ENCODE measurements at regions not wholly inside any gene's neighbourhood (a gene's known extent, or its start where the extent isn't known, plus 50 kb on each side); places are given as distances from the start of the nearest gene placed in this dataset.
"Not testable (repeated sequence)": the region's sequence is repeated elsewhere in the genome, so short reads cannot be mapped to it uniquely, and the experiment has no call there.

- Histone ChIP-seq H4K91ac (ENCODE audit: low read length) (no peak overlapping the region), H4K8ac (ENCODE audit: low read length) (no peak overlapping the region), H3K9ac (ENCODE audit: low read length) (no peak overlapping the region), H2BK12ac (ENCODE audit: low read length in 2 of 2) (no peak overlapping the region), H3K27ac (ENCODE audit: low read length, poor library complexity, severe bottlenecking) (no peak overlapping the region), H3K9me3 (ENCODE audit: control insufficient read depth, low read length) (no peaks in the 10 kb centered on the region), H3K4ac (ENCODE audit: low read depth in 1 of 2, low read length in 2 of 2) (no peak overlapping the region), H3K14ac (ENCODE audit: low read length in 2 of 2) (no peak overlapping the region), H2AK5ac (ENCODE audit: low read length, severe bottlenecking) (no peak overlapping the region), H3K4me3 (ENCODE audit: insufficient read depth in 1 of 2, low read depth in 1 of 2, low read length in 2 of 2) (no peak overlapping the region), H2BK5ac (ENCODE audit: low read depth, low read length, poor library complexity, severe bottlenecking) (no peak overlapping the region), H2BK15ac (ENCODE audit: low read depth, poor library complexity, severe bottlenecking) (no peak overlapping the region), H3K27me3 (ENCODE audit: control insufficient read depth in 1 of 2, insufficient read depth in 1 of 2, low read length in 2 of 2) (peaks cover 0 to 6% of the 10 kb centered on the region in 2 experiments), H3K79me1 (replicated peaks; ENCODE audit: low read length, poor library complexity, severe bottlenecking) (no peaks in the 10 kb centered on the region), H3K4me1 (ENCODE audit: control insufficient read depth, insufficient read depth, low read depth, low read length) (no peaks in the 10 kb centered on the region), H3K4me2 (ENCODE audit: low read length, poor library complexity, severe bottlenecking) (no peak overlapping the region), H2BK120ac (ENCODE audit: low read depth, low read length) (no peak overlapping the region), H3K36me3 (ENCODE audit: control insufficient read depth in 1 of 2, insufficient read depth in 2 of 2, low read depth in 1 of 2, low read length in 2 of 2) (no peaks in the 10 kb centered on the region), H3K18ac (ENCODE audit: low read depth in 1 of 2, low read length in 2 of 2) (no peak overlapping the region), H2AFZ (ENCODE audit: low read depth, low read length) (no peak overlapping the region), H3K23ac (ENCODE audit: low read length in 2 of 2) (no peak overlapping the region)
- no CpG with 5 or more reads among the region's 1 CpG for WGBS
- DNase-seq = no peak
These were observed 80.3 kb upstream of the KCNAB1 start for GRCh38 chr3:156040041-156040440.

DNA sequence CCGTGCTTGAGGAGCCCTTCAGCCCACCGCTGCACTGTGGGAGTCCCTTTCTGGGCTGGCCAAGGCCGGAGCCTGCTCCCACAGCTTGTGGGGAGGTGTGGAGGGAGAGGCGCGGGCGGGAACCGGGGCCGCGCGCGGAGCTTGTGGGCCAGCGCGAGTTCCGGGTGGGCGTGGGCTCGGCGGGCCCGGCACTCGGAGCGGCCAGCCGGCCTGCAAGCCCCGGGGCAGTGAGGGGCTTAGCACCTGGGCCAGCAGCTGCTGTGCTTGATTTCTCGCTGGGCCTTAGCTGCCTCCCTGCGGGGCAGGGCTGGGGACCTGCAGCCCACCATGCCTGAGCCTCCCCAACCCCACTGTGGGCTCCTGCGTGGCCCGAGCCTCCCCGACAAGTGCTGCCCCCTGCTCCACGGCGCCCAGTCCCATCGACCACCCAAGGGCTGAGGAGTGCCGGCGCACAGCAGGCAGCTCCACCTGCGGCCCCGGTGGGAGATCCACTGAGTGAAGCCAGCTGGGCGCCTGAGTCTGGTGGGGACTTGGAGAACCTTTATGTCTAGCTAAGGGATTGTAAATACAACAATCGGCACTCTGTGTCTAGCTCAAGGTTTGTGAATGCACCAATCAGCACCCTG lies 79.0 kb upstream of the KCNAB1 start:
- H3K9me3 ChIP-seq (ENCODE audit: control insufficient read depth, low read length); H3K27me3 ChIP-seq (ENCODE audit: control insufficient read depth in 1 of 2, insufficient read depth in 1 of 2, low read length in 2 of 2); H2BK12ac ChIP-seq (ENCODE audit: low read length in 2 of 2); H3K27ac ChIP-seq (ENCODE audit: low read length, poor library complexity, severe bottlenecking); H3K18ac ChIP-seq (ENCODE audit: low read depth in 1 of 2, low read length in 2 of 2); H3K14ac ChIP-seq (ENCODE audit: low read length in 2 of 2); H4K91ac ChIP-seq (ENCODE audit: low read length); DNase-seq; H3K23ac ChIP-seq (ENCODE audit: low read length in 2 of 2); H2AK5ac ChIP-seq (ENCODE audit: low read length, severe bottlenecking); H3K4me1 ChIP-seq (ENCODE audit: control insufficient read depth, insufficient read depth, low read depth, low read length); H2AFZ ChIP-seq (ENCODE audit: low read depth, low read length); H2BK120ac ChIP-seq (ENCODE audit: low read depth, low read length); H2BK15ac ChIP-seq (ENCODE audit: low read depth, poor library complexity, severe bottlenecking); H3K4me2 ChIP-seq (ENCODE audit: low read length, poor library complexity, severe bottlenecking); H4K8ac ChIP-seq (ENCODE audit: low read length); H3K9ac ChIP-seq (ENCODE audit: low read length); H3K4me3 ChIP-seq (ENCODE audit: insufficient read depth in 1 of 2, low read depth in 1 of 2, low read length in 2 of 2); H3K36me3 ChIP-seq (ENCODE audit: control insufficient read depth in 1 of 2, insufficient read depth in 2 of 2, low read depth in 1 of 2, low read length in 2 of 2); H2BK5ac ChIP-seq (ENCODE audit: low read depth, low read length, poor library complexity, severe bottlenecking); H3K79me1 ChIP-seq (replicated peaks; ENCODE audit: low read length, poor library complexity, severe bottlenecking); H3K4ac ChIP-seq (ENCODE audit: low read depth in 1 of 2, low read length in 2 of 2): not testable (repeated sequence)
- 95% methylated on average over 27 of the region's 36 CpGs for WGBS

GRCh38 chr3:156041856-156042255 lies 78.5 kb upstream of the KCNAB1 start:
- 90% methylated on average over 7 of the region's 7 CpGs for WGBS

DNA sequence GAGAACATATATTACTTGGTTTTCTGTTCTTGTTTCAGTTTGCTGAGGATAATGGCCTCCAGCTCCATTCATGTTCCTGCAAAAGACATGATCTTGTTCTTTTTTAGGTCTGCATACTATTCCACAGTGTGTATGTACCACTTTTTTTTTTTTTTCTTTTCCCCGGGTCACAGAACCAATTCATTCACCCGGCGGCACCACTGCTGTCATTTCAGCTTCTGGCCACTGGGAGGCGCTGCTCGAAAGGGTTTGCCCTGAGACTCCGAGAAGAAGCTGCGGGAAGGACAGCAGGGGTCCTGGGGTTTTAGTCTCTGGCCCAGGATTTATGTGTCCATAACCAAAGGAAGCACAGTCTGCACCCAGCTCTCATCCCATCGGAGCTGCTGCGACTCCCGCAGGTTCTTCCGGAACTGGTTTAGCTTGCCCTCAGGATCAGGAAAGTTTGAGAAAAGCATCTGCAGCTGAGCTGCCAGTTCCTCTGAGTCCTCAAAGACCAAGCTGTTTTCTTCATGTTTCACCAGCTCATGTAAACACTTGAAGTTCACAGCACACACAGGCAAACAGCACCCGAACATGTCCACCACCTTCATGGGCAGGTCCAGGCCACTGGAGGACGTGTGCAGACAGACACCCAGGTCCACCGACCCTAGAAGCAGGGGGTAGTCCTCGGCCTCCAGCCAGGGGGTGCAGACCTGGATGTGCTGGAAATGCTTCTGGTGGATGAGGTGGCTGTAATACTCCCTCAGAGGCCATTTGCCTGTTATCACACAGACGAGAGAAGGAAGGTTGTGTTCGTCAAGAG lies 76.3 kb upstream of the KCNAB1 start:
- H3K14ac ChIP-seq (ENCODE audit: low read length in 2 of 2); H3K18ac ChIP-seq (ENCODE audit: low read depth in 1 of 2, low read length in 2 of 2); H2BK12ac ChIP-seq (ENCODE audit: low read length in 2 of 2); H3K9me3 ChIP-seq (ENCODE audit: control insufficient read depth, low read length); H3K4ac ChIP-seq (ENCODE audit: low read depth in 1 of 2, low read length in 2 of 2); H3K79me1 ChIP-seq (replicated peaks; ENCODE audit: low read length, poor library complexity, severe bottlenecking); H3K9ac ChIP-seq (ENCODE audit: low read length); H3K36me3 ChIP-seq (ENCODE audit: control insufficient read depth in 1 of 2, insufficient read depth in 2 of 2, low read depth in 1 of 2, low read length in 2 of 2); H2AFZ ChIP-seq (ENCODE audit: low read depth, low read length); H3K4me3 ChIP-seq (ENCODE audit: insufficient read depth in 1 of 2, low read depth in 1 of 2, low read length in 2 of 2); H2BK15ac ChIP-seq (ENCODE audit: low read depth, poor library complexity, severe bottlenecking); H3K4me1 ChIP-seq (ENCODE audit: control insufficient read depth, insufficient read depth, low read depth, low read length); H3K27me3 ChIP-seq (ENCODE audit: control insufficient read depth in 1 of 2, insufficient read depth in 1 of 2, low read length in 2 of 2); H4K91ac ChIP-seq (ENCODE audit: low read length); H3K4me2 ChIP-seq (ENCODE audit: low read length, poor library complexity, severe bottlenecking); H4K8ac ChIP-seq (ENCODE audit: low read length); H3K27ac ChIP-seq (ENCODE audit: low read length, poor library complexity, severe bottlenecking); H3K23ac ChIP-seq (ENCODE audit: low read length in 2 of 2); H2BK5ac ChIP-seq (ENCODE audit: low read depth, low read length, poor library complexity, severe bottlenecking); H2BK120ac ChIP-seq (ENCODE audit: low read depth, low read length); H2AK5ac ChIP-seq (ENCODE audit: low read length, severe bottlenecking): not testable (repeated sequence)
- DNase-seq = peak; percentile 6
- 53% methylated on average over 17 of the region's 17 CpGs for WGBS

More at GRCh38 chr3:156041856-156042255, 78.5 kb upstream of the KCNAB1 start:
- H3K9me3 ChIP-seq (ENCODE audit: control insufficient read depth, low read length); H2BK120ac ChIP-seq (ENCODE audit: low read depth, low read length); DNase-seq; H2BK5ac ChIP-seq (ENCODE audit: low read depth, low read length, poor library complexity, severe bottlenecking); H4K91ac ChIP-seq (ENCODE audit: low read length); H3K9ac ChIP-seq (ENCODE audit: low read length); H3K79me1 ChIP-seq (replicated peaks; ENCODE audit: low read length, poor library complexity, severe bottlenecking); H2BK15ac ChIP-seq (ENCODE audit: low read depth, poor library complexity, severe bottlenecking); H3K36me3 ChIP-seq (ENCODE audit: control insufficient read depth in 1 of 2, insufficient read depth in 2 of 2, low read depth in 1 of 2, low read length in 2 of 2); H2AFZ ChIP-seq (ENCODE audit: low read depth, low read length); H3K27ac ChIP-seq (ENCODE audit: low read length, poor library complexity, severe bottlenecking); H3K27me3 ChIP-seq (ENCODE audit: control insufficient read depth in 1 of 2, insufficient read depth in 1 of 2, low read length in 2 of 2); H3K18ac ChIP-seq (ENCODE audit: low read depth in 1 of 2, low read length in 2 of 2); H3K14ac ChIP-seq (ENCODE audit: low read length in 2 of 2); H2AK5ac ChIP-seq (ENCODE audit: low read length, severe bottlenecking); H3K4me3 ChIP-seq (ENCODE audit: insufficient read depth in 1 of 2, low read depth in 1 of 2, low read length in 2 of 2); H2BK12ac ChIP-seq (ENCODE audit: low read length in 2 of 2); H4K8ac ChIP-seq (ENCODE audit: low read length); H3K4me2 ChIP-seq (ENCODE audit: low read length, poor library complexity, severe bottlenecking); H3K23ac ChIP-seq (ENCODE audit: low read length in 2 of 2); H3K4ac ChIP-seq (ENCODE audit: low read depth in 1 of 2, low read length in 2 of 2); H3K4me1 ChIP-seq (ENCODE audit: control insufficient read depth, insufficient read depth, low read depth, low read length): not testable (repeated sequence)

All from mesenchymal stem cell (in vitro differentiated cells and primary cell).